HEK293 (cell line): ENCODE measurements at regions not wholly inside any gene's neighbourhood (a gene's known extent, or its start where the extent isn't known, plus 50 kb on each side); places are given as distances from the start of the nearest gene placed in this dataset.

Experiments
- CTCF ChIA-PET: fragments of 350-600 bp; formaldehyde crosslinking; extraction: SDS; loops from one replicate; lab custom pipeline; 2021; ENCODE audit warnings: antibody characterized with exemption; lab: Yijun Ruan, JAX
- POLR2A ChIA-PET: fragments of 300-600 bp; formaldehyde crosslinking; extraction: SDS; loops from one replicate; lab custom pipeline; 2020; ENCODE audit warnings: antibody characterized with exemption, inconsistent platforms; lab: Yijun Ruan, JAX
- H3K27ac ChIP-seq: fragments of 200-500 bp; sonication (Bioruptor generic); 2 replicates; pipeline ENCODE4 v1.5.1; 2014; ENCODE audit warnings: low read depth, low read length, control low read depth, inconsistent platforms; ENCODE audit errors: extremely low read depth
- H3K36me3 ChIP-seq, 2 experiments: fragments of 200-500 bp in 1 of 2; sonication (Bioruptor generic) in 1 of 2; 1 replicate in 1 of 2; 2 replicates in 1 of 2; pipeline ENCODE4 v1.5.1; 2014 to 2017; ENCODE audit warnings: inconsistent platforms in 2 of 2, low read length in 2 of 2; ENCODE audit not compliant: control insufficient read depth in 2 of 2, insufficient read depth in 1 of 2
- H3K4me1 ChIP-seq: fragments of 200-500 bp; sonication (Bioruptor generic); 2 replicates; pipeline ENCODE4 v1.5.1; 2014; ENCODE audit warnings: mild to moderate bottlenecking, low read length, inconsistent platforms; ENCODE audit not compliant: control insufficient read depth, insufficient read depth
- H3K4me3 ChIP-seq: 2 replicates; pipeline ENCODE4 v1.5.1; 2011; ENCODE audit warnings: low read depth, mild to moderate bottlenecking, control low read depth, low read length, moderate library complexity
- H3K9me3 ChIP-seq: fragments of 200-500 bp; sonication (Bioruptor generic); 2 replicates; pipeline ENCODE4 v1.5.1; 2014; ENCODE audit warnings: low read depth, low read length, inconsistent platforms; ENCODE audit not compliant: control insufficient read depth, insufficient read depth
- FEZF1 ChIP-seq: fragments of 450-650 bp; formaldehyde crosslinking; IDR thresholded peaks from 2 replicates; pipeline ENCODE4 v1.5.1; 2016; ENCODE audit warnings: missing biosample characterization, missing genetic modification characterization
- IKZF3 ChIP-seq: fragments of 450-650 bp; IDR thresholded peaks from 2 replicates; pipeline ENCODE4 v1.5.0; 2018; ENCODE audit warnings: missing biosample characterization, mild to moderate bottlenecking, missing genetic modification characterization, moderate library complexity
- ZBTB8A ChIP-seq: fragments of 450-650 bp; formaldehyde crosslinking; IDR thresholded peaks from 2 replicates; pipeline ENCODE4 v1.5.1; 2016; ENCODE audit warnings: missing biosample characterization, missing genetic modification characterization
- ZNF10 ChIP-seq: fragments of 450-650 bp; formaldehyde crosslinking; IDR thresholded peaks from 2 replicates; pipeline ENCODE4 v1.5.1; 2017; ENCODE audit warnings: missing biosample characterization, missing genetic modification characterization
- ZNF114 ChIP-seq: fragments of 450-650 bp; formaldehyde crosslinking; IDR thresholded peaks from 2 replicates; pipeline ENCODE4 v1.5.0; 2017; ENCODE audit warnings: missing biosample characterization, missing genetic modification characterization
- ZNF24 ChIP-seq: fragments of 450-650 bp; formaldehyde crosslinking; IDR thresholded peaks from 2 replicates; pipeline ENCODE4 v1.5.1; 2016; ENCODE audit warnings: missing biosample characterization, missing genetic modification characterization
- ZNF311 ChIP-seq: fragments of 450-650 bp; formaldehyde crosslinking; IDR thresholded peaks from 2 replicates; pipeline ENCODE4 v1.5.1; 2017; ENCODE audit warnings: missing biosample characterization, missing genetic modification characterization, borderline replicate concordance
- ZNF350 ChIP-seq: fragments of 450-650 bp; formaldehyde crosslinking; IDR thresholded peaks from 2 replicates; pipeline ENCODE4 v1.5.0; 2017; ENCODE audit warnings: missing biosample characterization, mild to moderate bottlenecking, missing genetic modification characterization
- ZNF354C ChIP-seq: fragments of 450-650 bp; formaldehyde crosslinking; IDR thresholded peaks from 2 replicates; pipeline ENCODE4 v1.5.1; 2016; ENCODE audit warnings: missing biosample characterization, missing genetic modification characterization, low read depth, borderline replicate concordance
- ZNF416 ChIP-seq: fragments of 450-650 bp; formaldehyde crosslinking; IDR thresholded peaks from 2 replicates; pipeline ENCODE4 v1.5.1; 2016; ENCODE audit warnings: missing biosample characterization, missing genetic modification characterization
- ZNF585B ChIP-seq: fragments of 450-650 bp; formaldehyde crosslinking; IDR thresholded peaks from 2 replicates; pipeline ENCODE4 v1.5.1; 2016; ENCODE audit warnings: missing biosample characterization, missing genetic modification characterization
- ZNF626 ChIP-seq: fragments of 450-650 bp; sonication (Bioruptor Pico); formaldehyde crosslinking; IDR thresholded peaks from 2 replicates; pipeline ENCODE4 v1.5.1; 2018; ENCODE audit warnings: missing biosample characterization, missing genetic modification characterization, inconsistent platforms
- ZNF660 ChIP-seq: fragments of 450-650 bp; IDR thresholded peaks from 2 replicates; pipeline ENCODE4 v1.5.1; 2018; ENCODE audit warnings: missing biosample characterization, mild to moderate bottlenecking, missing genetic modification characterization
- ZNF837 ChIP-seq: fragments of 450-650 bp; formaldehyde crosslinking; IDR thresholded peaks from 2 replicates; pipeline ENCODE4 v1.5.1; 2016; ENCODE audit warnings: missing biosample characterization, missing genetic modification characterization
- TF ChIP-seq, protein P1 (sequence below): fragments of 450-650 bp; formaldehyde crosslinking; IDR thresholded peaks from 2 replicates; pipeline ENCODE4 v1.5.1; 2016; ENCODE audit warnings: missing biosample characterization, missing genetic modification characterization, low read depth
- TF ChIP-seq, protein P2 (sequence below): fragments of 450-650 bp; formaldehyde crosslinking; IDR thresholded peaks from 2 replicates; pipeline ENCODE4 v1.5.1; 2016; ENCODE audit warnings: missing biosample characterization, missing genetic modification characterization
- TF ChIP-seq, protein P3 (sequence below): fragments of 450-650 bp; formaldehyde crosslinking; IDR thresholded peaks from 2 replicates; pipeline ENCODE4 v1.5.1; 2017; ENCODE audit warnings: missing biosample characterization, missing genetic modification characterization
- TF ChIP-seq, protein P4 (sequence below): fragments of 450-650 bp; formaldehyde crosslinking; IDR thresholded peaks from 2 replicates; pipeline ENCODE4 v1.5.0; 2017; ENCODE audit warnings: missing biosample characterization, missing genetic modification characterization, borderline replicate concordance

DNA sequence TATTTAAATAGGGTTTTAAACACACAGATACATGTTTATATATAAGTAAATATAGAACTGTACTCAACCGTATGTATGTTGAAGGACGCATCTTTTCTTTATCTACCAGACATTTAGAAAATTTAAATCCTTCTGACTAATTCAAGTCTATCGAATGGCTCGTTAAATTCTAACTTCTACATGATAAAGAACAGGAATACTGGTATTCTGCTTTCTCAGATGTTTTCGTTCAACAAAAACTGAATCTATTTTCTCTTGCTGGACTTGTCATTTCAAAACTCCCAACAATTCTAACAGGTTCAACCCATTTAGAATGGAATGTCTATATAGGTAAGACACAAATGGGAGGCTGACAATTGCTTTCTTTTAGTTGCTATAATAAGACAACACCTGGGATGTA, 978.3 kb upstream of the ADGRL3 start (continued):
- no peak for TF ChIP-seq ZNF585B (tag by site-specific recombination)

DNA sequence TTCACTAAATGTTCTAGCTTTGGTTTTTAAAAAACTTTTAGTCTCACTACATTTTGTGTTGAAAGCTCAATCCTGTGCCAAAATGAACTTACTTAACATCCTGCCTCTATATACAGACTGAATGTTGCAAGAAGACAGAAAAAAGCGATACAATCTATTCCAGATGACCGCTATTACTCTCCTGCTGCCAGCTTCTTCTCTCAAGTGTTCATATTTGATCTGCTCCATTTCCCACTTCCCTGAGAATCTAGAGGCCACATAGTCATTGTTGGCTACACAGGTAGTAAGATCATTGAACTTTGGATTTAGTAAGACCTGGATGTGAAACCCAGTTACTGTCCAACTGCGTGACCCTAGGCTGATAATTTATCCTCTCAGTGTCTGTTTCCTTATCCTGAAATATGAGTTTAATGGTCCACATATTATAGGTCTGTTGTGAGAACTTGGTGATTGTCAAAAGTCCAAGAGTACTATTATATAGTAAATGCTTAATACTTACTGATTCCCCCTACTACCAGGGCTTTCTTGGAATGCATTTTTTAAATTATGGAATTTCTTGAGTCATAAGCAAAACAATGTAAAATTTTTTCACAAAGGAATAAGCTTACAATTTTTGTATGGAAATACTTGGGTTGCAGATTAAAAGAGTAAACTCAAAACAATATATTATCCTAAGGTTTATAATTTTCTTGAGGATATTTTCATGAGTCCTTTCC, 976.8 kb upstream of the ADGRL3 start:
- POLR2A ChIA-PET, result no interaction called here
- H3K4me3 ChIP-seq, result no peak overlapping the region
- TF ChIP-seq ZNF24 (no peak), ZNF350 (tag by site-specific recombination) (no peak), ZNF837 (tag by site-specific recombination) (no peak), ZNF660 (tag by site-specific recombination) (no peak), ZNF114 (no peak), ZNF10 (tag by site-specific recombination) (no peak), ZNF416 (no peak), ZNF354C (no peak), FEZF1 (no peak), IKZF3 (tag by site-specific recombination) (no peak), ZNF311 (no peak), ZNF626 (no peak), ZBTB8A (tag by site-specific recombination) (no peak)
- TF ChIP-seq, protein P1, sequence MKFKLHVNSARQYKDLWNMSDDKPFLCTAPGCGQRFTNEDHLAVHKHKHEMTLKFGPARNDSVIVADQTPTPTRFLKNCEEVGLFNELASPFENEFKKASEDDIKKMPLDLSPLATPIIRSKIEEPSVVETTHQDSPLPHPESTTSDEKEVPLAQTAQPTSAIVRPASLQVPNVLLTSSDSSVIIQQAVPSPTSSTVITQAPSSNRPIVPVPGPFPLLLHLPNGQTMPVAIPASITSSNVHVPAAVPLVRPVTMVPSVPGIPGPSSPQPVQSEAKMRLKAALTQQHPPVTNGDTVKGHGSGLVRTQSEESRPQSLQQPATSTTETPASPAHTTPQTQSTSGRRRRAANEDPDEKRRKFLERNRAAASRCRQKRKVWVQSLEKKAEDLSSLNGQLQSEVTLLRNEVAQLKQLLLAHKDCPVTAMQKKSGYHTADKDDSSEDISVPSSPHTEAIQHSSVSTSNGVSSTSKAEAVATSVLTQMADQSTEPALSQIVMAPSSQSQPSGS, result no peak
- TF ChIP-seq, protein P2, sequence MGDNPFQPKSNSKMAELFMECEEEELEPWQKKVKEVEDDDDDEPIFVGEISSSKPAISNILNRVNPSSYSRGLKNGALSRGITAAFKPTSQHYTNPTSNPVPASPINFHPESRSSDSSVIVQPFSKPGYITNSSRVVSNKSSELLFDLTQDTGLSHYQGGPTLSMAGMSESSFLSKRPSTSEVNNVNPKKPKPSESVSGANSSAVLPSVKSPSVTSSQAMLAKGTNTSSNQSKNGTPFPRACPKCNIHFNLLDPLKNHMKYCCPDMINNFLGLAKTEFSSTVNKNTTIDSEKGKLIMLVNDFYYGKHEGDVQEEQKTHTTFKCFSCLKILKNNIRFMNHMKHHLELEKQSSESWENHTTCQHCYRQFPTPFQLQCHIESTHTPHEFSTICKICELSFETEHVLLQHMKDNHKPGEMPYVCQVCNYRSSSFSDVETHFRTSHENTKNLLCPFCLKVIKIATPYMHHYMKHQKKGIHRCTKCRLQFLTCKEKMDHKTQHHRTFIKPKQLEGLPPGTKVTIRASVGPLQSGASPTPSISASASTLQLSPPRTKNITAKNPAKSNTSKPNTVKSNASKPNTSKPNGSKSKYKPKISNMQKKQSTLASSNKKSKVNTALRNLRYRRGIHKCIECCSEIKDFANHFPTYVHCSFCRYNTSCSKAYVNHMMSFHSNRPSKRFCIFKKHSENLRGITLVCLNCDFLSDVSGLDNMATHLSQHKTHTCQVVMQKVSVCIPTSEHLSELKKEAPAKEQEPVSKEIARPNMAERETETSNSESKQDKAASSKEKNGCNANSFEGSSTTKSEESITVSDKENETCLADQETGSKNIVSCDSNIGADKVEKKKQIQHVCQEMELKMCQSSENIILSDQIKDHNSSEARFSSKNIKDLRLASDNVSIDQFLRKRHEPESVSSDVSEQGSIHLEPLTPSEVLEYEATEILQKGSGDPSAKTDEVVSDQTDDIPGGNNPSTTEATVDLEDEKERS (tag by site-specific recombination), result no peak
- TF ChIP-seq, protein P3, sequence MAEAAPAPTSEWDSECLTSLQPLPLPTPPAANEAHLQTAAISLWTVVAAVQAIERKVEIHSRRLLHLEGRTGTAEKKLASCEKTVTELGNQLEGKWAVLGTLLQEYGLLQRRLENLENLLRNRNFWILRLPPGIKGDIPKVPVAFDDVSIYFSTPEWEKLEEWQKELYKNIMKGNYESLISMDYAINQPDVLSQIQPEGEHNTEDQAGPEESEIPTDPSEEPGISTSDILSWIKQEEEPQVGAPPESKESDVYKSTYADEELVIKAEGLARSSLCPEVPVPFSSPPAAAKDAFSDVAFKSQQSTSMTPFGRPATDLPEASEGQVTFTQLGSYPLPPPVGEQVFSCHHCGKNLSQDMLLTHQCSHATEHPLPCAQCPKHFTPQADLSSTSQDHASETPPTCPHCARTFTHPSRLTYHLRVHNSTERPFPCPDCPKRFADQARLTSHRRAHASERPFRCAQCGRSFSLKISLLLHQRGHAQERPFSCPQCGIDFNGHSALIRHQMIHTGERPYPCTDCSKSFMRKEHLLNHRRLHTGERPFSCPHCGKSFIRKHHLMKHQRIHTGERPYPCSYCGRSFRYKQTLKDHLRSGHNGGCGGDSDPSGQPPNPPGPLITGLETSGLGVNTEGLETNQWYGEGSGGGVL (tag by site-specific recombination), result no peak
- TF ChIP-seq, protein P4, sequence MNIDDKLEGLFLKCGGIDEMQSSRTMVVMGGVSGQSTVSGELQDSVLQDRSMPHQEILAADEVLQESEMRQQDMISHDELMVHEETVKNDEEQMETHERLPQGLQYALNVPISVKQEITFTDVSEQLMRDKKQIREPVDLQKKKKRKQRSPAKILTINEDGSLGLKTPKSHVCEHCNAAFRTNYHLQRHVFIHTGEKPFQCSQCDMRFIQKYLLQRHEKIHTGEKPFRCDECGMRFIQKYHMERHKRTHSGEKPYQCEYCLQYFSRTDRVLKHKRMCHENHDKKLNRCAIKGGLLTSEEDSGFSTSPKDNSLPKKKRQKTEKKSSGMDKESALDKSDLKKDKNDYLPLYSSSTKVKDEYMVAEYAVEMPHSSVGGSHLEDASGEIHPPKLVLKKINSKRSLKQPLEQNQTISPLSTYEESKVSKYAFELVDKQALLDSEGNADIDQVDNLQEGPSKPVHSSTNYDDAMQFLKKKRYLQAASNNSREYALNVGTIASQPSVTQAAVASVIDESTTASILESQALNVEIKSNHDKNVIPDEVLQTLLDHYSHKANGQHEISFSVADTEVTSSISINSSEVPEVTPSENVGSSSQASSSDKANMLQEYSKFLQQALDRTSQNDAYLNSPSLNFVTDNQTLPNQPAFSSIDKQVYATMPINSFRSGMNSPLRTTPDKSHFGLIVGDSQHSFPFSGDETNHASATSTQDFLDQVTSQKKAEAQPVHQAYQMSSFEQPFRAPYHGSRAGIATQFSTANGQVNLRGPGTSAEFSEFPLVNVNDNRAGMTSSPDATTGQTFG, result no peak
- TF ChIP-seq, all 188 proteins: peak for 0
- H3K27ac ChIP-seq, result no peak overlapping the region
- CTCF ChIA-PET, result no interaction called here
- H3K36me3 ChIP-seq, result no peaks in the 10 kb centered on the region
- H3K9me3 ChIP-seq, result no peaks in the 10 kb centered on the region
- no peaks in the 10 kb centered on the region for H3K4me1 ChIP-seq
